H1 (cell line): ENCODE measurements at regions not wholly inside any gene's neighbourhood (a gene's known extent, or its start where the extent isn't known, plus 50 kb on each side); places are given as distances from the start of the nearest gene placed in this dataset.

Experiments used
- CTCF ChIA-PET: fragments of 300-600 bp; sonication (Branson Sonifier 250); formaldehyde crosslinking; loops from one replicate; lab custom pipeline; 2021; ENCODE audit not compliant: partially characterized antibody; lab: Charles Lee
- POLR2A ChIA-PET: fragments of 300-600 bp; sonication (Branson Sonifier 250); formaldehyde crosslinking; loops from one replicate; lab custom pipeline; 2021; ENCODE audit warnings: inconsistent platforms; ENCODE audit not compliant: partially characterized antibody; lab: Charles Lee
- DNase-seq, 2 experiments: peaks; one replicate each; pipeline versions ENCODE4 v3.0.0 to v3.0.0-alpha.2; 2010 to 2022; ENCODE audit warnings: low spot score in 2 of 2, low read depth in 1 of 2, mixed read lengths in 1 of 2
- FAIRE-seq: peaks from 2 replicates; lab custom pipeline; 2011; peaks lifted over from hg19 to GRCh38; lab: Jason Lieb, UNC
- H2AFZ ChIP-seq: 2 replicates; pipeline ENCODE4 v1.8.1; 2012; ENCODE audit warnings: low read length, inconsistent platforms
- H2AK5ac ChIP-seq: 2 replicates; pipeline ENCODE4 v1.6.1; 2013; ENCODE audit warnings: low read depth, low read length
- H2BK120ac ChIP-seq: replicated peaks from 2 replicates; pipeline ENCODE3; 2013; ENCODE audit warnings: low read depth, low read length, inconsistent platforms
- H2BK12ac ChIP-seq: 2 replicates; pipeline ENCODE4 v1.6.1; 2013; ENCODE audit warnings: low read depth, low read length
- H2BK15ac ChIP-seq: 2 replicates; pipeline ENCODE4 v1.6.1; 2013; ENCODE audit warnings: low read length
- H2BK20ac ChIP-seq: 2 replicates; pipeline ENCODE4 v1.6.1; 2013; ENCODE audit warnings: low read length
- H2BK5ac ChIP-seq: 2 replicates; pipeline ENCODE4 v1.6.1; 2013; ENCODE audit warnings: low read depth, low read length
- H3K14ac ChIP-seq: 2 replicates; pipeline ENCODE4 v1.6.1; 2013; ENCODE audit warnings: inconsistent platforms; ENCODE audit not compliant: insufficient read length
- H3K18ac ChIP-seq: 2 replicates; pipeline ENCODE4 v1.6.1; 2013; ENCODE audit warnings: low read length; ENCODE audit errors: extremely low read depth
- H3K23ac ChIP-seq: 2 replicates; pipeline ENCODE4 v1.6.1; 2013; ENCODE audit warnings: inconsistent platforms; ENCODE audit not compliant: insufficient read length
- H3K23me2 ChIP-seq: 2 replicates; pipeline ENCODE4 v1.6.1; 2013; ENCODE audit warnings: low read depth, low read length
- H3K27ac ChIP-seq: 2 replicates; pipeline ENCODE4 v1.6.1; 2011; ENCODE audit warnings: low read depth, low read length, inconsistent platforms
- H3K27me3 ChIP-seq, 4 experiments: replicated peaks in 1 of 4; 1 replicate in 1 of 4; 2 replicates in 3 of 4; pipeline versions ENCODE4 v1.6.1 to v1.8.1; 2011 to 2013; ENCODE audit warnings: low read length in 3 of 4, mild to moderate bottlenecking in 3 of 4, inconsistent platforms in 2 of 4, mixed read lengths in 2 of 4, moderate library complexity in 1 of 4; ENCODE audit not compliant: control insufficient read depth in 3 of 4, insufficient read depth in 3 of 4; ENCODE audit errors: extremely low read depth in 1 of 4
- H3K36me3 ChIP-seq, 4 experiments: 2 replicates each; pipeline versions ENCODE4 v1.6.1 to v1.8.1; 2011 to 2013; ENCODE audit warnings: mild to moderate bottlenecking in 4 of 4, low read length in 3 of 4, moderate library complexity in 2 of 4, control low read depth in 1 of 4, inconsistent platforms in 1 of 4; ENCODE audit not compliant: insufficient read depth in 4 of 4, control insufficient read depth in 2 of 4
- H3K4ac ChIP-seq: replicated peaks from 2 replicates; pipeline ENCODE3; 2013; ENCODE audit warnings: low read length, low read depth, mixed read lengths, inconsistent platforms; ENCODE audit not compliant: insufficient read length
- H3K4me1 ChIP-seq, 4 experiments: replicated peaks in 1 of 4; 1 replicate in 1 of 4; 2 replicates in 3 of 4; pipeline versions ENCODE4 v1.6.1 to v1.8.1; 2011 to 2013; ENCODE audit warnings: low read length in 3 of 4, inconsistent platforms in 2 of 4, mixed read lengths in 1 of 4; ENCODE audit not compliant: insufficient read depth in 4 of 4, control insufficient read depth in 3 of 4
- H3K4me2 ChIP-seq, 2 experiments: 2 replicates each; pipeline versions ENCODE4 v1.6.1 to v1.8.1; 2011 to 2013; ENCODE audit warnings: low read depth in 2 of 2, low read length in 2 of 2, control low read depth in 1 of 2, inconsistent platforms in 1 of 2, mild to moderate bottlenecking in 1 of 2; ENCODE audit not compliant: insufficient read depth in 1 of 2
- H3K4me3 ChIP-seq, 4 experiments: fragments of 200-600, 300-600 bp in 1 of 4; sonication (generic), shearing (Covaris generic), sonication (Bioruptor Twin) in 1 of 4; 2 replicates each; pipeline versions ENCODE4 v1.5.1 to v1.8.1; 2011 to 2016; ENCODE audit warnings: low read length in 4 of 4, low read depth in 3 of 4, control low read depth in 2 of 4, inconsistent platforms in 2 of 4, mild to moderate bottlenecking in 2 of 4, mixed read lengths in 1 of 4, moderate library complexity in 1 of 4; ENCODE audit not compliant: insufficient read depth in 2 of 4; ENCODE audit errors: extremely low read depth in 1 of 4
- H3K56ac ChIP-seq: replicated peaks from 2 replicates; pipeline ENCODE3; 2013; ENCODE audit warnings: low read depth, mild to moderate bottlenecking, mixed read lengths, low read length, inconsistent platforms; ENCODE audit not compliant: insufficient read length
- H3K79me1 ChIP-seq: 2 replicates; pipeline ENCODE4 v1.6.1; 2013; ENCODE audit warnings: low read depth, low read length, control low read depth
- H3K79me2 ChIP-seq, 2 experiments: 2 replicates each; pipeline versions ENCODE4 v1.6.1 to v1.8.1; 2012 to 2013; ENCODE audit warnings: low read length in 2 of 2, mild to moderate bottlenecking in 2 of 2, inconsistent platforms in 1 of 2; ENCODE audit not compliant: insufficient read depth in 2 of 2, control insufficient read depth in 1 of 2
- H3K9ac ChIP-seq, 4 experiments: replicated peaks in 1 of 4; 1 replicate in 1 of 4; 2 replicates in 3 of 4; pipeline versions ENCODE4 v1.6.1 to v1.8.1; 2011 to 2013; ENCODE audit warnings: low read depth in 3 of 4, low read length in 3 of 4, control low read depth in 2 of 4, mild to moderate bottlenecking in 2 of 4, moderate library complexity in 2 of 4, inconsistent platforms in 1 of 4; ENCODE audit errors: extremely low read depth in 1 of 4
- H3K9me3 ChIP-seq, 2 experiments: 2 replicates each; pipeline versions ENCODE4 v1.6.1 to v1.8.1; 2012 to 2013; ENCODE audit warnings: mild to moderate bottlenecking in 2 of 2, moderate library complexity in 2 of 2, control low read depth in 1 of 2, inconsistent platforms in 1 of 2, low read depth in 1 of 2, low read length in 1 of 2, mixed read lengths in 1 of 2; ENCODE audit not compliant: insufficient read depth in 2 of 2
- H4K20me1 ChIP-seq, 2 experiments: replicated peaks in 1 of 2; 2 replicates each; pipeline versions ENCODE3 to v1.8.1; 2011 to 2013; ENCODE audit warnings: inconsistent platforms in 2 of 2, low read length in 2 of 2, mild to moderate bottlenecking in 1 of 2; ENCODE audit not compliant: insufficient read depth in 2 of 2, control insufficient read depth in 1 of 2
- H4K5ac ChIP-seq: 2 replicates; pipeline ENCODE4 v1.6.1; 2013; ENCODE audit warnings: low read length, low read depth, mixed read lengths, inconsistent platforms; ENCODE audit not compliant: insufficient read length
- H4K8ac ChIP-seq: 2 replicates; pipeline ENCODE4 v1.8.0; 2013; ENCODE audit warnings: mild to moderate bottlenecking, moderate library complexity, low read length, inconsistent platforms; ENCODE audit not compliant: insufficient read depth; ENCODE audit errors: extremely low read depth
- H4K91ac ChIP-seq: replicated peaks from 2 replicates; pipeline ENCODE3; 2013; ENCODE audit warnings: low read length, mixed read lengths, inconsistent platforms; ENCODE audit not compliant: insufficient read length
- KDM5A ChIP-seq: fragments of 200-600 bp; IDR thresholded peaks from 2 replicates; pipeline ENCODE4 v1.7.1; 2012; ENCODE audit warnings: mild to moderate bottlenecking, low read length, inconsistent platforms, mixed read lengths
- RBBP5 ChIP-seq: IDR thresholded peaks from 2 replicates; pipeline ENCODE4 v1.7.1; 2012; ENCODE audit warnings: low read depth, mild to moderate bottlenecking, inconsistent platforms, low read length, moderate library complexity, borderline replicate concordance
- SAP30 ChIP-seq: fragments of 300-600 bp; sonication (generic); IDR thresholded peaks from 2 replicates; pipeline ENCODE4 v1.7.1; 2012; ENCODE audit warnings: low read length, moderate library complexity, mild to moderate bottlenecking, inconsistent platforms; ENCODE audit not compliant: insufficient read depth, insufficient replicate concordance
- TCF12 ChIP-seq: IDR thresholded peaks from 2 replicates; pipeline ENCODE4 v1.6.1; 2011; ENCODE audit warnings: low read depth, mild to moderate bottlenecking, low read length
- WGBS, 2 experiments: shearing (Covaris generic) in 1 of 2; methylation state at CpG; one replicate each; pipeline versions ENCODE4 v1.1.6 to v1.1.7; 2013 to 2015; ENCODE audit warnings: low lambda C conversion rate in 2 of 2, mixed read lengths in 2 of 2, inconsistent platforms in 1 of 2, low coverage in 1 of 2, missing lambda C conversion rate in 1 of 2; ENCODE audit not compliant: insufficient replicate concordance in 2 of 2, insufficient coverage in 1 of 2, insufficient read length in 1 of 2; ENCODE audit errors: extremely low coverage in 1 of 2, missing lambda C conversion rate in 1 of 2; 5-methylcytosine and 5-hydroxymethylcytosine counted together
- TF ChIP-seq, protein P1 (sequence below): IDR thresholded peaks from 2 replicates; pipeline ENCODE4 v1.6.1; 2012; ENCODE audit warnings: low read length, inconsistent platforms

DNA sequence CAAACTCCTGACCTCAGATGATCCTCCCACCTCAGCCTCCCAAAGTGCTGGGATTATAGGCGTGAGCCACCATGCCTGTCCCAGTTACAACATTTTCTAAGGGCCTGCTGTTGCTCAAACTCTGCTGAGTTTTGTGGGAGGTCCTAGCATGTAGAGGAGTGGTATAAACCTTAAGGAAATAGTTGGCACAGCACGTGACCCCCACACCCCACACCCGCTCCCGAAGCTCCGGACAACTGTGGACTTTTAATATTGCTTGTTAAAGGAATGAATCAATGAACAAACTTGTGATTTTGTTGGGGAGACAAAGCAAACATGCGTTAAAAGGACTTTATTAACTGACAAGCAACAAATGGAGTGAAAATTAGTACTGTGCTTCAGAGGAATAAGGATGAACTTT lies 137.8 kb upstream of the GATA6 start:
- Histone ChIP-seq H3K14ac (no peak overlapping the region), H3K9me3 (no peaks in the 10 kb centered on the region), H4K91ac (no peak overlapping the region), H3K4ac (no peak overlapping the region), H2BK120ac (no peak overlapping the region), H4K8ac (no peak overlapping the region), H4K5ac (no peak overlapping the region), H3K4me2 (no peak overlapping the region), H2AFZ (no peak overlapping the region), H3K23me2 (no peaks in the 10 kb centered on the region), H3K27me3 (no peaks in the 10 kb centered on the region)
- TF ChIP-seq SAP30 (no peak), KDM5A (no peak), RBBP5 (no peak), TCF12 (no peak)
- TF ChIP-seq, protein P1, sequence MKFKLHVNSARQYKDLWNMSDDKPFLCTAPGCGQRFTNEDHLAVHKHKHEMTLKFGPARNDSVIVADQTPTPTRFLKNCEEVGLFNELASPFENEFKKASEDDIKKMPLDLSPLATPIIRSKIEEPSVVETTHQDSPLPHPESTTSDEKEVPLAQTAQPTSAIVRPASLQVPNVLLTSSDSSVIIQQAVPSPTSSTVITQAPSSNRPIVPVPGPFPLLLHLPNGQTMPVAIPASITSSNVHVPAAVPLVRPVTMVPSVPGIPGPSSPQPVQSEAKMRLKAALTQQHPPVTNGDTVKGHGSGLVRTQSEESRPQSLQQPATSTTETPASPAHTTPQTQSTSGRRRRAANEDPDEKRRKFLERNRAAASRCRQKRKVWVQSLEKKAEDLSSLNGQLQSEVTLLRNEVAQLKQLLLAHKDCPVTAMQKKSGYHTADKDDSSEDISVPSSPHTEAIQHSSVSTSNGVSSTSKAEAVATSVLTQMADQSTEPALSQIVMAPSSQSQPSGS: no peak
- TF ChIP-seq, all 59 proteins: peak for 0
- H3K36me3 ChIP-seq: no peaks in the 10 kb centered on the region
- no peak overlapping the region for H3K9ac ChIP-seq
- no peaks in the 10 kb centered on the region for H3K79me1 ChIP-seq
- no peaks in the 10 kb centered on the region for H3K79me2 ChIP-seq
- no peaks in the 10 kb centered on the region for H3K4me1 ChIP-seq
- no peak overlapping the region for H2BK5ac ChIP-seq
- POLR2A ChIA-PET: no interaction called here
- DNase-seq (no peak), FAIRE-seq (no peak)
- no peak overlapping the region for H3K56ac ChIP-seq
- no peaks in the 10 kb centered on the region for H4K20me1 ChIP-seq
- CTCF ChIA-PET: interaction anchor here (2.3 kb wide), 1 partner anchor 33 kb away, joined by 7 read pairs; no protein-coding TSS in a partner anchor
- no peak overlapping the region for H2AK5ac ChIP-seq
- no peak overlapping the region for H2BK12ac ChIP-seq
- no peak overlapping the region for H2BK15ac ChIP-seq
- no peak overlapping the region for H3K23ac ChIP-seq
- no peak overlapping the region for H3K4me3 ChIP-seq
- WGBS, 2 experiments: 93% methylated on average over 6 of the region's 6 CpGs; no CpG with 5 or more reads in 1 of the 2 experiments
- H3K27ac ChIP-seq: no peak overlapping the region
- H2BK20ac ChIP-seq: no peak overlapping the region
- H3K18ac ChIP-seq: no peak overlapping the region
